ENCODE measurements at regions not wholly inside any gene's neighbourhood (a gene's known extent, or its start where the extent isn't known, plus 50 kb on each side); places are given as distances from the start of the nearest gene placed in this dataset.
"Not testable (repeated sequence)": the region's sequence is repeated elsewhere in the genome, so short reads cannot be mapped to it uniquely, and the experiment has no call there.

DNA sequence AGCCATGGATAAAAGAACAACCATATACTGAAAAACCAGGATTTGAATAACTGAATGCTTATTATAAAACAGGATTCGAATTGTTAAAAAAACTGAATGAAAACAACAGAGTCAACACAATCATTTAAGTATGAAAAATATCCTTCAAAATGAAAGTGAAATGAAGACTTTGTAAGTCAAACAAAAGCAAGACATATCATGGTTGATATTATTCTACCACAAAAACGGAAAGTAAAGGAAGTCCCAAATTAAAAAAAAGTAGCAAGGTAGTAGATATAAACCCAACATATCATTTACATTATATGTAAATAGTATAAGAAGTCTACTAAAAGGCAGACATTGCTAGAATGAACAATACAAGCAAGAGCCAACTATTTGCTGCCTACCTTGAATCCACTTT is 63.1 kb upstream of the POTEC start:
- Mint-ChIP-seq H3K27ac (peak overlapping the region; percentile 18), H3K4me3 (peak overlapping the region; percentile 35)
- not testable (repeated sequence) for H3K36me3 Mint-ChIP-seq (ENCODE audit: low read depth); H3K27me3 Mint-ChIP-seq; H3K4me1 Mint-ChIP-seq; H3K9me3 Mint-ChIP-seq; ATAC-seq (replicated peaks)

DNA sequence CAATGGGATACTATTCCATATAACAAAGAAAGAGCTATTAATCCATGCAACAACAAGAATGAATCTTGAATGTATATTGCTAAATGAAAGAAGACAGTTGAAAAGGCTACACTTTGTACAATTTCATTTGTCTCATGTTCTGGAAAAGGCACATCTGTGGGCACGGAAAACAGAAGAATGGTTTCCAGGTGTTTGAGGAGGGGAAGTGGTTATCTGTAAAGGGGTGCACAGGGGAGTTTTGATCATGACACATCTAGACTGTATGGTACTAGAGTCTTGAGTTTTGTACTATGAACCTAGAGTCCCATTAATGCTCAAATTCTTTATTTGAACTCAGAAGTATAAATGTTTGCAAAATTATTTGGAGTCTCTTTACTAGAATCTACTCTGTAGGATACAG is 64.0 kb upstream of the POTEC start:
- not testable (repeated sequence) for ATAC-seq (replicated peaks); H3K27me3 Mint-ChIP-seq; H3K4me1 Mint-ChIP-seq; H3K36me3 Mint-ChIP-seq (ENCODE audit: low read depth); H3K9me3 Mint-ChIP-seq
- Mint-ChIP-seq H3K27ac (peak overlapping the region; percentile 18), H3K4me3 (peak overlapping the region; percentile 35)

DNA sequence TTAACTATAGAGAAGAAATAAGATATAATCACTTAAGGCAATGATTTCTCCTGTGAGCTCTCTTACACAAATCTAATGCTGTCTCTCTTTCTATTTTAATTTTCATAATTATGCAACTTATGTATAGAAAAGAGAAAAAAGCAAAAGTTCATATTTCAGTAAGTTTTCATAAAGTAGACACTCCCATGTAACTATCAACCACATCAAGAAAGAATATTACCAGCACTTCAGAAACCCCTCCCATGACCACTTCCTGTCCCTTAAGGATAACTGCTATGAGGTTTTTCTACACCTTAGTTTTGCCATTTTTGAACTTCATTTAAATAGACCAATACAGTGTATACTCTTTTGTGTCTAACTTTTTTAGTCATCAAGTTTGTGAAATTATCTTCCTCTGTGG is 69.0 kb upstream of the POTEC start:
- not testable (repeated sequence) for H3K4me1 Mint-ChIP-seq; H3K4me3 Mint-ChIP-seq; H3K36me3 Mint-ChIP-seq (ENCODE audit: low read depth); H3K27ac Mint-ChIP-seq; H3K9me3 Mint-ChIP-seq; H3K27me3 Mint-ChIP-seq
- ATAC-seq (replicated peaks), result peak; percentile 77

DNA sequence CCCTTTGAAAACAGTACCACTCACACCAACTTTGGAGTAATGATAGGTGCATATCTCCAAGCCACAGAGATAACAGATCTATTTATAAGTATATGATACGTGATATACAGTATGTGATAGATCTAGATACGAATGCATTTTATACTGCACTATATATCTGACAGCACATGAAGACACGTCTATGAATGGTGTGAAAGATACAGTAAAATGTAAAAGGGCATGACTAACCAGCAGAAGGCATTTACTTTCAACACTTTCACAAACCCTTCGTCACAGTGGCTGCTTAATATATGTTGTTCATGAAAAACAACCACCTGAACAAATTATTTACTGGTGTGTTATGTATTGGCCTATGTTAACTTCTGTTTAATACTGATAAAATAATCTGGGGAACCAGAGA is 71.1 kb upstream of the POTEC start:
- not testable (repeated sequence) for ATAC-seq (replicated peaks); H3K9me3 Mint-ChIP-seq; H3K27ac Mint-ChIP-seq; H3K4me3 Mint-ChIP-seq; H3K36me3 Mint-ChIP-seq (ENCODE audit: low read depth); H3K27me3 Mint-ChIP-seq; H3K4me1 Mint-ChIP-seq

DNA sequence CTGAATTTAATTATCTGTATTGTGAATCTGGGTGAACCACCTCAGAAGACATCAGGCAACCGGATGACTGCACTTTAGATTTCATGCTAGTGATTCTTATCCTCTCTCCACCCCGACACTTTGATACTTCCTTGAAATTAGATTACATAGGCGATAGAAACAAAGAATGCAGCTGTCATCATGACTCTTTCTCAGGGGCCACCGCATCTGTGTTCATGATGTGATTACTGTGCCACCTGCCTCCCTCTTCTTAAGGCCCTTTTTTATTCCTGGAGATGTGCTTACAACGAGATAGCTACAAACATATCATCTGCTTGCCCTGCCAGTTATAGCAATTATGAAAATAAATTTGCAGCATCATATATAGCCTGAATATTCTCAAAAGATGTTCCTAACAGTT is 83.9 kb upstream of the POTEC start:
- not testable (repeated sequence) for H3K27ac Mint-ChIP-seq; H3K36me3 Mint-ChIP-seq (ENCODE audit: low read depth); H3K27me3 Mint-ChIP-seq; H3K4me3 Mint-ChIP-seq; H3K9me3 Mint-ChIP-seq; ATAC-seq (replicated peaks); H3K4me1 Mint-ChIP-seq

DNA sequence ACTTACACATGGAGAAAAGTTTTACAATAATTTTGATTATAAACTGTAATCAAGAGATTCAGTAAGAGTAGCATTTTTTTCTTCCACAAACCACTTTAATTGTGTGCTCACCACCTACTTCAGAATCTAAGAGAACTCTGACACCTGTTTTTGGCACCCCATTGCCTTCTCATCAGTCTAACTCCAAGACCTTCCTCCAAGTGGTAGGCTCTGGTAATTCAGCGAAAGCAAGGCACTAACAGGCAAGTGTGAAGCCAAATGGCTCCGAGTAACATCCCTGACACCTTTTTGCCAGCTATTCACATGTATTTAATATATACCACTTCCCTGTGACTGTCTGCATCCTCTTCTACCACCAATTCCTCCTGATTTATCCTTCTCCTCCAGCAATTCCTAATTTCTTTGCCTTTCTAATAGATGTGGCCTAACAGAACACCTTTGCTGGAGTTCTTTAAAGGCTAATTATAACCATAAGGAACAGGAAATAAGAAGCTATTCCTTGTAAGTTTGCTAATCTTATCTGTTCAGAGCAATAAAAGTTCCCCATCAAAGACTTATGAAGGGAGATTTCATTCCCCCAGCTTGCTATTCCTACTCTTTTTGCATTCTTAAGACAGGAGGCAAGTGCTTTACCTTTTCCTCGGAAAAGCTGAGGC is 85.1 kb upstream of the POTEC start:
- not testable (repeated sequence) for ATAC-seq (replicated peaks); H3K4me3 Mint-ChIP-seq; H3K27ac Mint-ChIP-seq; H3K27me3 Mint-ChIP-seq; H3K9me3 Mint-ChIP-seq; H3K4me1 Mint-ChIP-seq; H3K36me3 Mint-ChIP-seq (ENCODE audit: low read depth)

DNA sequence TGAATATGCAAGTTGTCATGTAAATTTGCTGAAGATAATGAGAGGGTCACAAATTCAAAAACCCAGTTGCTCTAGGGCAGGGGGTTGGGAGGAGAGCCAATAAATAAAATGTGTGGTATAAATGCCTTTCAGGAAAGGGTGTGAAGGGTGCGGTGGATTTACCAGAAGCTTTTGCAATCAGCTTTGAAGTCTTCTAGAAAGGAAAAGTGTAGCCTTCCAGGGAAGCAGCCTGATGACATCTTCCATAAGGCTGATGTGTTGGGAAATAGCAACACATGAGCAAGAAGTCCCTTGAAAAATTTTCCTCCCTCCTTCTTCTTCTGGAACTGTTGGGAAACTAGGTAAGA is 85.6 kb upstream of the POTEC start:
- H3K9me3 Mint-ChIP-seq; H3K4me1 Mint-ChIP-seq; H3K27ac Mint-ChIP-seq; H3K27me3 Mint-ChIP-seq; ATAC-seq (replicated peaks); H3K36me3 Mint-ChIP-seq (ENCODE audit: low read depth); H3K4me3 Mint-ChIP-seq: not testable (repeated sequence)

DNA sequence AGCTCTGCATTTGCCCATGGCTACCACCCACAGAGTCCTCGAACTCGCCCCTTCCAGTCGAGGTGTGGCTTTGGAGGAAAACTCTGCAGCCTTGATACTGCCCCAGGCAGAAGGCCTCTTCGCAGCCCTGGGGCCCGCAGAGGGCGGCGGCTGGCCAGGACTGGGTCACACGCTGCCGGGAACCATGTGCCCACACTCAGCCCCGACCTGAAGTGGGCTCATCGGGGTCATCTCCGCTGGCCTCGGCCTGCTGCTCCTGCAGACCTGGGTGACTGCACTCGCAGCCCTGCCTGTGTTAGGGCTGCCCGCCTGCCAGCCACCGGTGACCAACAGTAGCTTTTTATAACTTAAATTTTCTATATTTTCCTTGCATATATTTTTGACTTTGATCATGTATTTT is 89.6 kb upstream of the POTEC start:
- not testable (repeated sequence) for H3K9me3 Mint-ChIP-seq; H3K27me3 Mint-ChIP-seq; H3K4me3 Mint-ChIP-seq; H3K4me1 Mint-ChIP-seq; H3K36me3 Mint-ChIP-seq (ENCODE audit: low read depth); ATAC-seq (replicated peaks); H3K27ac Mint-ChIP-seq

DNA sequence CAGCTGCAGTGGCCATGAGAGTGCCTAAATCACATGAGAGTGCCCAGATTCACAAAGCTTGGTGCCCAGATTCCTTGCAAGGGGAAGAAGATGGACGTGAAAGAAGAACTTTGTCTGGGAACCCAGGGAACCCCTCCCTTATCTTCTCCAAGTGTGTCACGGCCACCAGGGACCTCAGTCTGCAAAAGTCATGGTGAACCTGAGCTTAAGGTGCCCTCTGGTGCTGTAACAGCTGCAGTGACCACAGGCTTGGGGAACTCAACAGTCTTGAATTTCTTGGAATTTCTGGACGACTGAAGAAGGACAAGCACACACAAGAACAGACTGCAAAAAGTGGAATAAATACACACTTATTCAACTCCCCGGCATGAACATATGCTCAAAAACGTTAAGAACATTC is 94.6 kb upstream of the POTEC start:
- H3K27ac Mint-ChIP-seq; H3K4me3 Mint-ChIP-seq; H3K36me3 Mint-ChIP-seq (ENCODE audit: low read depth); H3K4me1 Mint-ChIP-seq; H3K9me3 Mint-ChIP-seq; ATAC-seq (replicated peaks); H3K27me3 Mint-ChIP-seq: not testable (repeated sequence)

DNA sequence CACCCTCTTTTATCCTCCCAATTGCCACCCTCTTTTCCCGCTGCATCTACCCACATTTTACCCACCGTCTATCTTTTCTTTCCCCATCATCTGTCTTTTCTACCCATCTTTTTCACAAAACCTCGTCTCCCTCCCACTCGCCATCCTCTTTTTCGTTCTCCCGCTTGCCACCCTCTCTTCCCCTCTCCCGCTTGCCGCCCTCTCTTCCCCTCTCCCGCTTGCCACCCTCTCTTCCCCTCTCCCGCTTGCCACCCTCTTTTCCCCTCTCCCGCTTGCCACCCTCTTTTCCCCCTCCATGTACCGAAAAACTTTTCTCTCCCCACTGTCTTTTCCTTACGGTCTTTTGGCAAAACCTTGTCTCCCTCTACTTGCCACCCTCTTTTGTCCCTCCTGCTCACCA is 97.7 kb upstream of the POTEC start:
- not testable (repeated sequence) for H3K27ac Mint-ChIP-seq; ATAC-seq (replicated peaks); H3K4me3 Mint-ChIP-seq; H3K9me3 Mint-ChIP-seq; H3K4me1 Mint-ChIP-seq; H3K36me3 Mint-ChIP-seq (ENCODE audit: low read depth); H3K27me3 Mint-ChIP-seq

DNA sequence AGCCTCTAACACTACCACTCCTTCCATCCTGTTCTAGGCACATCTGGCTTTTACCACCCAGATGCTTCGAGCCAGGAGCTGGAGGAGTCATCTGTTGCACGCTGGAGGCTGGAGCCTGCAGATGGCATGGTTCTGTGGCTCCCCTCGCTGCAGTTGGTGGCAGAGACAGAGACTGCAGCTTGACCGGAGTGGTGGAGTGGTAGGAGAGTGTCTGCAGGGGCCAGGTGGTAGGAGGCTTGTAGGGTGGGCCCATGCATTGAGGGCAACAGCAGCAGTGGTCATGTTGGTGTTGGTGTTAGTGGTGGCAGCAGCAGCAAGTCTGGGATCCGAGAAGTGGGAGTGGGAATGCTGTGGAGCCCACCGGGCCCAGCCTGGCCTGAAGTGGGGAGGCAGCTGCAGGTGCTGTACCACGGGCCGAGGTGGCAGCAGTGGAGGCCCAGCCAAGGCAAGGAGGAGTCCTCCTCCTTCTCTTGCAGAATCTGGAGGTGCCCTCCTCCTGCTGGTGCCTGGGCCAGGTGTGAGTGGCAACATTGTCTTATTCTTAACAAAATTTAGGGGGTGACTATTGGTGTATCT is 100.4 kb upstream of the POTEC start:
- H3K27ac Mint-ChIP-seq; ATAC-seq (replicated peaks); H3K27me3 Mint-ChIP-seq; H3K4me3 Mint-ChIP-seq; H3K9me3 Mint-ChIP-seq; H3K36me3 Mint-ChIP-seq (ENCODE audit: low read depth); H3K4me1 Mint-ChIP-seq: not testable (repeated sequence)

DNA sequence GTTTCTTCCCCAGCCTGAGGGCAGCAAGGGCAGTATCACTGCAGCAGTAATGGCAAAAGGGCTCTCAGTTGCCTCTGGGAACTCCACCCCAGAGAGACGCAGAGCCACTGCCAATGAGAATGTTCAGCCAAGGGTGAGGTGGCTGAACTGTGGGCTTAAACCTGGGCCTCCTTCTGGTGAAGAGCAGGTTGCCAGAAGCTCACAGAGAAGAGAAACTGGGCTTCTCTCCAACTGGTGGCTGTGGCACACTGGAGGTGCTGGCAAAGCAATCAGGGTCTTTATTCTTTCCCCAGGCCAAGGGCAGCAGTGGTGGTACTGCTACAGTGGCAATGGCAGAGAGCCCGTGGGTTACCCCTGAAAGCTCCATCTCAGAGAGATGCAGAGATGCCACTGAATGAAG is 54.9 kb upstream of the ANKRD30B start:
- not testable (repeated sequence) for H3K9me3 Mint-ChIP-seq; H3K4me3 Mint-ChIP-seq; H3K4me1 Mint-ChIP-seq; ATAC-seq (replicated peaks); H3K36me3 Mint-ChIP-seq (ENCODE audit: low read depth); H3K27ac Mint-ChIP-seq; H3K27me3 Mint-ChIP-seq

DNA sequence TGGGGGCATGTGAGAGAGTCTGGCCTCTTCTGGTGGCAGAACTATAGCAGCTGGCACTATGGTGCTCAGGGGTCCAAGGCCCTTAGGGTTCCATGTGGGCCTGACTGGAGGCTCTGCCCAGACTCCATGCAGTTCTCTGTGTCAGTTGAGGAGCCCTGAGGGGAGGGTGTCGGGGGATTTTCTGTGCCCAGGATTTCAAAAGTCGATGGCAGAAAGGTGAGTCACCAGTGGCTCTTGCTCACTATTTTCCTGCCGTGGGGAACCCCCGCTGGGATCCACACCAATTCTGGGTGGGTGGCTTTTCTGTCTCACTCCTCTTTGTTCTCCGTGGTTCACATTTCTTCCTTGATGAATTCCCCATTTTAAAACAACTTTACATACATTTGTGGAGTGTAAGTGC is 54.1 kb upstream of the ANKRD30B start:
- H3K27me3 Mint-ChIP-seq; H3K4me1 Mint-ChIP-seq; H3K27ac Mint-ChIP-seq; H3K9me3 Mint-ChIP-seq; H3K36me3 Mint-ChIP-seq (ENCODE audit: low read depth); H3K4me3 Mint-ChIP-seq: not testable (repeated sequence)
- peak; percentile 16 for ATAC-seq (replicated peaks)

DNA sequence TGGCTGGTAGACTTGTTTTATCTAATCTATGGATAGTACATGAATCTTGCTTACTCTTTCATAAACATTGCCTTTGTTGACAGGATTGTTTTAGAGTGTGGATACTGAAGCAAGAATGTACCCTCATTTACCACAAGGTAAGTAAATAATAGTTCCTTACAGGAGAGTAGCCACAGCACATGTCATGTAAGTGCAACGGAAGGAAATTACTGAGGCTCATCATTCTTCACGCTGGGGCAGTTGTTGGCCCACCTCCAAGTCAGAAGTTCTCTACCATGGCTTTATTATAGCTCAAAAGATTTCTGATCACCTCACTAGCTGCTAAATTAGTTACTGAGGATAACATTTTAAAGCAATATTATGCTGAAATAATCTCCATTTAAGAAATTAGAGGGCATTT is 50.0 kb upstream of the ANKRD30B start:
- not testable (repeated sequence) for H3K36me3 Mint-ChIP-seq (ENCODE audit: low read depth); ATAC-seq (replicated peaks); H3K9me3 Mint-ChIP-seq; H3K27ac Mint-ChIP-seq; H3K4me1 Mint-ChIP-seq; H3K4me3 Mint-ChIP-seq; H3K27me3 Mint-ChIP-seq
